Coronary artery (tissue), 2 donors: ENCODE measurements at regions not wholly inside any gene's neighbourhood (a gene's known extent, or its start where the extent isn't known, plus 50 kb on each side); places are given as distances from the start of the nearest gene placed in this dataset.

ENCODE experiments used
- DNase-seq: peaks from one replicate; pipeline ENCODE4 v3.0.0-alpha.2; 2017; ENCODE audit warnings: low spot score
- H3K27ac ChIP-seq, 2 donors: fragments of 200-600 bp; sonication (generic); one replicate each; pipeline ENCODE4 v1.5.1; 2016 to 2019
- H3K4me3 ChIP-seq: fragments of 200-600 bp; sonication (generic); 2 replicates; pipeline ENCODE4 v1.5.1; 2016; ENCODE audit warnings: mild to moderate bottlenecking, moderate library complexity
- TF ChIP-seq, protein P1 (sequence below): fragments of 200-600 bp; sonication (generic); IDR thresholded peaks from one replicate; pipeline ENCODE4 v1.5.1; 2019; ENCODE audit warnings: antibody characterized with exemption

DNA sequence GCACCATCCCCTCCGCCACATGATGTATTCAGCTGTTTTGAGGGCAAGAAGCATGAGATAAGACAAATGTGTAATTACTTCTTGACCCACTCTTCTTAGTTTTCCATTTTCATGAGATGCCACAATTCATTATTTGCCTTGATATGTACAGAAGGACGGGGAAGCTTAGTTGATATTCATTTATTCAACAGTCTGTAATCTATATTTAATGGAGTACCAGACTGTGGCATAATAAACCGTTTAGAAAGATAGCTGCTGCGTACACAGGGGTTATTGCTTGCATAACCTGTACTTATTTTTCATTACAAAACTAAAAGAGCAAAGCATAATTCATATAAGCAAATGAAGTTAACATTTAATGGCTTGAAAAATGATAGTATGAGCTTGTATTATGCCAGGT, 466.4 kb upstream of the GYPC start:
- no peak overlapping the region for H3K4me3 ChIP-seq
- DNase-seq, result no peak

DNA sequence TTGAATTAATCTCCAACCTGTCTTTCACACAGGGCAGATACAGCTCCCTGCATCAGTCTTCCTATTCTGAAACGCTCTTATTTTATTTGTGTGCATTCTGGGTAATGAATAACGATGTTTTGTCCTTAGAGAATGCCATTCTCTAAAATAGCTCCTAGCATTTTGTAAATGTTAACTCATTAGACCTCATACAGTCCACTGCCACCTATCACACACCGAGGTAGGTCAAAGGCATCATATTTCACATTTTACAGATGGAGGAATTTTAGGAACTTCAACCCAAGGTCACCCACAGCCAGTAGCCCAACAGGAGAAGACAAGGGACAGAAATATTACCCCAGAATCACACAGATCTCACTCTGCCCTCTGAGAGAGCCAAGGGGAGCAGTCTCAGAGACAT, 455.4 kb upstream of the GYPC start:
- DNase-seq, result no peak
- H3K4me3 ChIP-seq, result no peak overlapping the region
- TF ChIP-seq, protein P1, sequence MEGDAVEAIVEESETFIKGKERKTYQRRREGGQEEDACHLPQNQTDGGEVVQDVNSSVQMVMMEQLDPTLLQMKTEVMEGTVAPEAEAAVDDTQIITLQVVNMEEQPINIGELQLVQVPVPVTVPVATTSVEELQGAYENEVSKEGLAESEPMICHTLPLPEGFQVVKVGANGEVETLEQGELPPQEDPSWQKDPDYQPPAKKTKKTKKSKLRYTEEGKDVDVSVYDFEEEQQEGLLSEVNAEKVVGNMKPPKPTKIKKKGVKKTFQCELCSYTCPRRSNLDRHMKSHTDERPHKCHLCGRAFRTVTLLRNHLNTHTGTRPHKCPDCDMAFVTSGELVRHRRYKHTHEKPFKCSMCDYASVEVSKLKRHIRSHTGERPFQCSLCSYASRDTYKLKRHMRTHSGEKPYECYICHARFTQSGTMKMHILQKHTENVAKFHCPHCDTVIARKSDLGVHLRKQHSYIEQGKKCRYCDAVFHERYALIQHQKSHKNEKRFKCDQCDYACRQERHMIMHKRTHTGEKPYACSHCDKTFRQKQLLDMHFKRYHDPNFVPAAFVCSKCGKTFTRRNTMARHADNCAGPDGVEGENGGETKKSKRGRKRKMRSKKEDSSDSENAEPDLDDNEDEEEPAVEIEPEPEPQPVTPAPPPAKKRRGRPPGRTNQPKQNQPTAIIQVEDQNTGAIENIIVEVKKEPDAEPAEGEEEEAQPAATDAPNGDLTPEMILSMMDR, result no peak
- no peak overlapping the region for H3K27ac ChIP-seq

More for the DNA sequence above, 466.4 kb upstream of the GYPC start:
- no peak overlapping the region for H3K27ac ChIP-seq
- TF ChIP-seq, protein P1, result no peak

DNA sequence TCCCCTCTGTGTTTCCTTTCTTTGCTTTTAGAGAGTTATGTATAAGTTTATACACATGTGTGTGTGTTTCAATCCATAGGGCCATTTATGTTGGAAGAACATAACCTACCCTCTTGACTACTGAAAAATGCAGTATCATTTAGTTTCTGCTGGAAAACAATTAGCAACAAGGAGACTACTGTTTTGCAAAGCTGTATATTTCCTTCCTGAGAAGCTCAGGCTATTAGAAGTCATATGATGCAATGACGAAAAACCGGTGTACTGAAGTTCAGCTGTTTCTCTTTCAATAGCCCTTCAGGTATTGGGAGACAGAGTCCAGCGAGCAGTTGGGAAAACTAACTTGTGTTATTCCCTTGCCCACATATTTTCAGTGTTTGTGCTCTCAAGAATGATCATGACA, 447.7 kb upstream of the GYPC start:
- Histone ChIP-seq H3K4me3 (no peak overlapping the region), H3K27ac (no peak overlapping the region)
- TF ChIP-seq, protein P1, result no peak
- DNase-seq, result no peak

DNA sequence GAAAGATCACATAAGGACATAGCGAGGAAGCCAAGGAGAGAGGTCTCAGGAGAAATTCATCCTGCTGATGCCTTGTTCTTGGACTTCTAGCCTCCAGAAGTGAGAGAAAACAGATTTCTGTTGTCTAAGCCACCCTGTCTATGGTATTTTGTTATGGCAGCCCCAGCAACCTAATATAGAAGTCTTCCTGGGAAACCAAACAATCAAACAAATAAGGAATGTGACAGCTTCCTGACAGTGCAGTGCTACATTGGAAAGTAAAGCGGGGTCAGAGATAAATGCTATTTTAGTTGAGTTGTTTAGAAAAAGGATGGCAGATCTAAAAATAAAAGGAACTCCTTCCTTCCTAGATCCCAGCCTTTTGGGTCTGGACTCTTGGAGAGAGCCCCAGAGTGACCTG, 443.2 kb upstream of the GYPC start:
- Histone ChIP-seq H3K27ac (no peak overlapping the region), H3K4me3 (no peak overlapping the region)
- no peak for DNase-seq
- TF ChIP-seq, protein P1, result no peak

DNA sequence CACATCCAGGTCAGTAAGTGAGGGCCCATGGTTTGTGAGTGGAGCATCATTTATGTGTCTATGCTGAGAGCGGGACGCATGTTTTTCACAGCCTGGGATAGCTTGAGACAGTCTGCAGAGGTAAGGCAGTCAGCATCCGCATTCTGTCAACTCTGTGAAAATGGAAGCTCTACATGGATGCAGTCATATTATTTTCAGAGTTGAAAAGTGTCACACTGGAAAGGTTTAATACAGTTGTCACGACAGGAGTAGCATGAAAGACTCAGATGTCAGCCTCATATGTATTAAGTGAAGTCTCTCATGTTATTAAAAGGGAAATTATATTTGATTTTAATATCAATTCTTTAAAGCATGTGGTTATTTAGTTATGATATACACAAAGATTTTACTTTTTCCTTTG, 436.9 kb upstream of the GYPC start:
- DNase-seq, result no peak
- TF ChIP-seq, protein P1, result no peak
- no peak overlapping the region for H3K4me3 ChIP-seq
- no peak overlapping the region for H3K27ac ChIP-seq

DNA sequence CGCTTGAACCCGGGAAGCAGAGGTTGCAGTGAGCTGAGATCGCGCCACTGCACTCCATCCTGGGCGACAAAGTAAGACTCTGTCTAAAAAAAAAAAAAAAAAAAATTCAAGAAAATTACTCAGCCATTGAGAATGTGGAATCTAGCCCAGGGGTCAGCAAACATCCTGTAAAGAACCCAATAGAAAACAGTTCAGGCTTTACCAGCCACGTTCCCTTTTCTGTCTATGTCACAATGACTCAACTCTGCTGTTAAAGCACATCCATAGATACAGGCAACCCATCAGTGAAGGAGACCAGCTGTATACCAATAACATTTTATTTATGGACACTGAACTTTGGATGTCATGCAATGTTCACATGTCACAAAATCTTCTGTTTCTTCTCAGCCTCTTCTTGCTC, 435.6 kb upstream of the GYPC start:
- H3K27ac ChIP-seq, result no peak overlapping the region
- TF ChIP-seq, protein P1, result no peak
- DNase-seq, result no peak
- no peak overlapping the region for H3K4me3 ChIP-seq

DNA sequence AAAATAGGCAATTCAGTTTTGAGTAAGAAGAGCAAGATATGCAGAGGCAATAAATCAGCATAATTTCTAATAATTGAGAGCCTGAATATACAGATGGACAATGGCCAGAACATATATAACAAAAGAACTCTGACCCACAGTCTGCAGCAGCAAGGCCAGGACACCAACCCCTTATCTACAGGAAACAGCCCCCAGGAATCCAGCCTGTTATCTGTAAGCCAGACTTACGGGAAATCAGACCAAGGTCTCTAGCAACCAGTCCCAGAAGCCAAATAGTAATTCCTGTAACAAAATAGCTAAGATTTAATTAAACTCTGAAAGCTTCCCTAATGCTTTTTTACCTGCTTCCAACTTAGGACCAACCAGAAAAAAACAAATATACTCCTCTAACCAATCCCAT, 434.5 kb upstream of the GYPC start:
- TF ChIP-seq, protein P1, result no peak
- Histone ChIP-seq H3K27ac (no peak overlapping the region), H3K4me3 (no peak overlapping the region)
- DNase-seq, result no peak
